Naive B cell (primary cell): ENCODE measurements at regions not wholly inside any gene's neighbourhood (a gene's known extent, or its start where the extent isn't known, plus 50 kb on each side); places are given as distances from the start of the nearest gene placed in this dataset.
A peak's percentile ranks its signal among the peaks of the same experiment; 100 is the strongest.
"Not testable (repeated sequence)": the region's sequence is repeated elsewhere in the genome, so short reads cannot be mapped to it uniquely, and the experiment has no call there.

Source experiments
- ATAC-seq, 2 donors: fragments of 150-1000 bp; cut with Tn5 transposase; 2 replicates each; pipeline ENCODE4 v1.10.0; 2021; ENCODE audit warnings: low read depth in 2 of 2, mild to moderate bottlenecking in 2 of 2, moderate library complexity in 2 of 2
- DNase-seq: peaks from one replicate; pipeline ENCODE4 v3.0.0; 2022
- H3K27ac Mint-ChIP-seq, 6 donors: one replicate each; pipeline ENCODE4 v1.8.0; 2020 to 2022; ENCODE audit warnings: mild to moderate bottlenecking in 6 of 6, mixed read lengths in 6 of 6, moderate library complexity in 5 of 6, inconsistent platforms in 2 of 6
- H3K27me3 Mint-ChIP-seq, 3 donors: one replicate each; pipeline ENCODE4 v1.8.0; 2021 to 2022; ENCODE audit warnings: mixed read lengths in 3 of 3, mild to moderate bottlenecking in 1 of 3
- H3K36me3 Mint-ChIP-seq, 2 donors: one replicate each; pipeline ENCODE4 v1.8.0; 2020 to 2022; ENCODE audit warnings: mixed read lengths in 2 of 2, inconsistent platforms in 1 of 2, mild to moderate bottlenecking in 1 of 2
- H3K4me1 Mint-ChIP-seq, 3 donors: one replicate each; pipeline ENCODE4 v1.8.0; 2020 to 2022; ENCODE audit warnings: mixed read lengths in 3 of 3, inconsistent platforms in 1 of 3, mild to moderate bottlenecking in 1 of 3, moderate library complexity in 1 of 3
- H3K4me3 Mint-ChIP-seq, 8 donors: one replicate each; pipeline ENCODE4 v1.8.0; 2020 to 2022; ENCODE audit warnings: mild to moderate bottlenecking in 8 of 8, mixed read lengths in 8 of 8, moderate library complexity in 8 of 8, inconsistent platforms in 2 of 8
- H3K9me3 Mint-ChIP-seq, 7 donors: one replicate each; pipeline ENCODE4 v1.8.0; 2020 to 2022; ENCODE audit warnings: mixed read lengths in 7 of 7, mild to moderate bottlenecking in 5 of 7, inconsistent platforms in 2 of 7, moderate library complexity in 1 of 7

- H3K27ac Mint-ChIP-seq, H3K4me1 Mint-ChIP-seq, DNase-seq, H3K27me3 Mint-ChIP-seq, H3K36me3 Mint-ChIP-seq, H3K4me3 Mint-ChIP-seq, ATAC-seq, H3K9me3 Mint-ChIP-seq: not testable (repeated sequence)
Observed at GRCh38 chr15:20104551-20104950, 437.0 kb downstream of the GOLGA6L6 start.

DNA sequence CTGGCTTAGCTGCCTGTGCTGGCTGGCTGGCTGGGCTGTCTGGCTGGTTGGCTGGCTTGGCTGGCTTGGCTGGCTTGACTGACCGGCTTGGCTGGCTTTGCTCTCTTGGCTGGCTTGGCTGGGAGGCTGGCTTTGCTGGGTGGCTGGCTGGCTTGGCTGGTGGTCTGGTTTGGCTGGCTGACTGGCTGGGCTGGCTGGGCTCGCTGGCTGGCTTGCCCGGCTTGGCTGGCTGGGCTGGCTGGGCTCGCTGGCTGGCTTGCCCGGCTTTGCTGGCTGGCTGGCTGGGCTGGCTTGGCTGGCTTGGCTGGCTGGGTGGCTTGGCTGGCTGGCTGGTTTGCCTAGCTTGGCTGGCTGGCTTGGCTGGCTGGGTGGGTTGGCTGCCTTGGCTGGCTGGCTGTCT lies 438.7 kb downstream of the GOLGA6L6 start:
- H3K9me3 Mint-ChIP-seq, H3K27me3 Mint-ChIP-seq, H3K27ac Mint-ChIP-seq, H3K4me3 Mint-ChIP-seq, H3K36me3 Mint-ChIP-seq, DNase-seq, ATAC-seq, H3K4me1 Mint-ChIP-seq: not testable (repeated sequence)

DNA sequence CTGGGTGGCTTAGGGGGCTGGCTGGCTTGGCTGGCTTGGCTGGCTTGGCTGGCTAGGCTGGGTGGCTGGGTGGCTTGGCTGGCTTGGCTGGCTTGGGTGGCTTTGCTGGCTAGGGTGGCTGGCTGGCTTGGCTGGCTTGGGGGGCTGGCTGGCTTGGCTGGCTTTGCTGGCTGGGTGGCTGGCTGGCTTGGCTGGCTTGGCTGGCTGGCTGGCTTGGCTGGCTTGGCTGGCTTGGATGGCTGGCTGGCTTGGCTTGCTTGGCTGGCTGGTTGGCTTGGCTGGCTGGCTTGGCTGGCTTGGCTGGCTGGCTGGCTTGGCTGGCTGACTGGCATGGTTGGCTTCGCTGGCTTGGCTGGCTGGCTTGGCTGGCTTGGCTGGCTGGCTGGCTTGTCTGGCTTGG lies 439.4 kb downstream of the GOLGA6L6 start:
- H3K27ac Mint-ChIP-seq, ATAC-seq, H3K27me3 Mint-ChIP-seq, H3K36me3 Mint-ChIP-seq, H3K9me3 Mint-ChIP-seq, DNase-seq, H3K4me1 Mint-ChIP-seq: not testable (repeated sequence)
- H3K4me3 Mint-ChIP-seq: peak overlapping the region in 1 of 8 donors; percentile 33

DNA sequence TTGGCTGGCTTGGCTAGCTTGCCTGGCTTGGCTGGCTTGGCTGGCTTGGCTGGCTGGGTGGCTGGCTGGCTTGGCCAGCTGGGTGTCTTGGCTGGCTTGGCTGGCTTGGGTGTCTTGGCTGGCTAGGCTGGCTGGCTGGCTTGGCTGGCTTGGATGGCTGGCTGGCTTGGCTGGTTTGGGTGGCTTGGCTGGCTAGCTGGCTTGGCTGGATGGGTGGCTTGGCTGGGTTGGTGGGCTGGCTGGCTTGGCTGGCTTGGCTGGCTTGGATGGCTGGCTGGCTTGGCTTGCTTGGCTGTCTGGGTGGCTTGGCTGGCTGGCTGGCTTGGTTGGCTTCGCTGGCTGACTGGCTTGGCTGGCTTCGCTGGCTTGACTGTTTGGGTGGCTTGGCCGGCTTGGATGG lies 440.3 kb downstream of the GOLGA6L6 start:
- H3K36me3 Mint-ChIP-seq, DNase-seq, ATAC-seq, H3K27ac Mint-ChIP-seq, H3K27me3 Mint-ChIP-seq, H3K9me3 Mint-ChIP-seq, H3K4me1 Mint-ChIP-seq, H3K4me3 Mint-ChIP-seq: not testable (repeated sequence)

GRCh38 chr15:20100604-20101270 lies 440.9 kb downstream of the GOLGA6L6 start:
- ATAC-seq: not testable (repeated sequence)

DNA sequence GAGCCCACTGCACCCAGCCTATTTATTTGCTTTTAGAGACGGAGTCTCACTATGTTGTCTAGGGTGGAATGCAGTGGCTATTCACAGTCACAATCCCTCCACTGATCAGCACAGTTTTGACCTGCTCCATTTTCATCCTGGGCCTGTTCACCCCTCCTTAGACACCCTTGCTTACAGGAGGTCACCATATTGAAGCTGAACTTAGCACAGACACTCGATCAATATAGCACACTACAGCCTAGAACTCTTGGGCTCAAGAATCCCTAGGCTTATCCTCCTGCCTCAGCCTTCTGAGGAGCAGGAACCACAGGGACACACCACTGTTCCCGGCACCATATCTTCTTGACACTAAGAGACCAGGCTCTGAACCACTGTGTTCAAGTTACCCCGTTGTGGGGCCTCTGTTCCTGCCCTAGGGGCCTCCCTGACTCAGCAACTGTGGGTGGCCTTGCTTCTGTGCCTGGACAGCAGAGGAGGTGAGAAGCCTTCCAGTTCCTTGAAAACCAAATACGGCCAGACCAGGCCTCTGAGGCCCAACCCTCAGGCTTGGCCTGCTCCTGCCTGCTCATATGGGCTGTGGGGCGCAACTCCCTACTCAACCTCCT lies 445.8 kb downstream of the GOLGA6L6 start:
- H3K27me3 Mint-ChIP-seq, H3K9me3 Mint-ChIP-seq, ATAC-seq, H3K4me3 Mint-ChIP-seq, H3K4me1 Mint-ChIP-seq, DNase-seq, H3K27ac Mint-ChIP-seq, H3K36me3 Mint-ChIP-seq: not testable (repeated sequence)

More at GRCh38 chr15:20100604-20101270, 440.9 kb downstream of the GOLGA6L6 start:
- DNase-seq, H3K9me3 Mint-ChIP-seq, H3K4me1 Mint-ChIP-seq, H3K36me3 Mint-ChIP-seq, H3K27me3 Mint-ChIP-seq, H3K27ac Mint-ChIP-seq, H3K4me3 Mint-ChIP-seq: not testable (repeated sequence)

- H3K27me3 Mint-ChIP-seq, ATAC-seq, DNase-seq, H3K36me3 Mint-ChIP-seq, H3K9me3 Mint-ChIP-seq, H3K27ac Mint-ChIP-seq, H3K4me1 Mint-ChIP-seq, H3K4me3 Mint-ChIP-seq: not testable (repeated sequence)
Observed at GRCh38 chr15:20089541-20089940, 452.1 kb downstream of the GOLGA6L6 start.

- not testable (repeated sequence) for H3K36me3 Mint-ChIP-seq, ATAC-seq, H3K4me1 Mint-ChIP-seq, H3K9me3 Mint-ChIP-seq, H3K27me3 Mint-ChIP-seq, DNase-seq, H3K4me3 Mint-ChIP-seq, H3K27ac Mint-ChIP-seq
Observed at GRCh38 chr15:20084026-20084425, 457.6 kb downstream of the GOLGA6L6 start.

DNA sequence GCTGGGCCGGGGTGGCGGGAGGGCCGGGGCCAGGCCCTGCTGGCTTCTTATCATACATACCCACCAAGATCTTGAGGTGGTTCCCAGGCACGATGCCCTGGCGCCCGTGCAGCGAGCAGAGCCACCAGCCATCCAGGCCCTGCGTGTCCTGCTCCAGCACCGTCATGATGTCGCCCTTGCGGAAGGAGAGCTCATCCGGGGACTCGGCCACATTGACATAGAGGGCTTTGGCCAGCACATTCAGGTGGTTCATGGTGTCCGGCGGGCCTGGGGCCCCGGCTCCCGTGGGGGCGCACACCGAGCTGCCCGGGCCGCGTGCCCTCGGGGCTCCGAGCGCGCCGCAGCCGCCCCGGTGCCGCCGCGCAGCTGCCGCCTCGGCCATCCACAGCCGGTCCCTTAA lies 467.5 kb downstream of the GOLGA6L6 start:
- not testable (repeated sequence) for H3K9me3 Mint-ChIP-seq, H3K27me3 Mint-ChIP-seq, H3K27ac Mint-ChIP-seq, H3K4me3 Mint-ChIP-seq, H3K36me3 Mint-ChIP-seq, DNase-seq, H3K4me1 Mint-ChIP-seq, ATAC-seq

DNA sequence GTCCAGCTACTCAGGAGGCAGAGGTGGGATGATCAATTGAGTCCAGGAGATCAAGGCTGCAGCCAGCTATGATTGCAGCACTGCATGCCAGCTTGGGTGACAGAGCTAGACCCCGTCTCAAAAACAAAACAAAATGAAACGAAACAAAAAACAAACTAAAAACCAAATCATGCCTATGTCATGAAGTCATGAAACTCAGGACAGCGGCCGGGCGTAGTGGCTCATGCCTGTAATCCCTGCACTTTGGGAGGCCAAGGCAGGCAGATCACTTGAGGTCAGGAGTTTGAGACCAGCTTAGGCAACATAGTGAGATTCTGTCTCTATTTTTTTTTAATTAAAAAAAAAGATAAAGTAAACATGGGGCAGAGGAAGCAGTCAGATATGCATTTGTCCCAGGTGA lies 472.6 kb downstream of the GOLGA6L6 start:
- H3K36me3 Mint-ChIP-seq, DNase-seq, ATAC-seq, H3K27me3 Mint-ChIP-seq, H3K9me3 Mint-ChIP-seq, H3K4me3 Mint-ChIP-seq, H3K4me1 Mint-ChIP-seq, H3K27ac Mint-ChIP-seq: not testable (repeated sequence)

GRCh38 chr15:20066173-20066572 lies 475.4 kb downstream of the GOLGA6L6 start:
- DNase-seq, ATAC-seq, H3K4me1 Mint-ChIP-seq, H3K36me3 Mint-ChIP-seq, H3K4me3 Mint-ChIP-seq, H3K9me3 Mint-ChIP-seq, H3K27me3 Mint-ChIP-seq, H3K27ac Mint-ChIP-seq: not testable (repeated sequence)

GRCh38 chr15:20065508-20065907 lies 476.1 kb downstream of the GOLGA6L6 start:
- ATAC-seq, H3K4me1 Mint-ChIP-seq, H3K27me3 Mint-ChIP-seq, DNase-seq, H3K9me3 Mint-ChIP-seq, H3K4me3 Mint-ChIP-seq, H3K36me3 Mint-ChIP-seq, H3K27ac Mint-ChIP-seq: not testable (repeated sequence)

GRCh38 chr15:20063167-20063566 lies 478.4 kb downstream of the GOLGA6L6 start:
- not testable (repeated sequence) for DNase-seq, H3K27me3 Mint-ChIP-seq, ATAC-seq, H3K36me3 Mint-ChIP-seq, H3K4me3 Mint-ChIP-seq, H3K27ac Mint-ChIP-seq, H3K4me1 Mint-ChIP-seq, H3K9me3 Mint-ChIP-seq

DNA sequence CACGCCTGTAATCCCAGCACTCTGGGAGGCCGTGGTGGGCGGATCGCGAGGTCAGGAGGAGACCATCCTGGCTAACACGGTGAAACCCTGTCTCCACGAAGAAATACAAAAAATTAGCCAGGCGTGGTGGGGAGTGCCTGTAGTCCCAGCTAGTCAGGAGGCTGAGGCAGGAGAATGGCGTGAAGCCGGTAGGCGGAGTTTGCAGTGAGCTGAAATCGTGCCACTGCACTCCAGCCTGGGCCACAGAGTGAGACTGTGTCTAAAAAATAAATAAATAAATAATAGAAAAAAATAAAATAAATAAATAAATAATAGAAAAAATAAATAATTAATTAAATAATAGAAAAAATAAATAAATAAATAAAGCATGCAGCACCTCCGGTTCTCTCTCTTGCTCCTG lies 480.8 kb downstream of the GOLGA6L6 start:
- not testable (repeated sequence) for H3K27ac Mint-ChIP-seq, H3K27me3 Mint-ChIP-seq, H3K4me1 Mint-ChIP-seq, ATAC-seq, H3K36me3 Mint-ChIP-seq, DNase-seq, H3K9me3 Mint-ChIP-seq, H3K4me3 Mint-ChIP-seq

DNA sequence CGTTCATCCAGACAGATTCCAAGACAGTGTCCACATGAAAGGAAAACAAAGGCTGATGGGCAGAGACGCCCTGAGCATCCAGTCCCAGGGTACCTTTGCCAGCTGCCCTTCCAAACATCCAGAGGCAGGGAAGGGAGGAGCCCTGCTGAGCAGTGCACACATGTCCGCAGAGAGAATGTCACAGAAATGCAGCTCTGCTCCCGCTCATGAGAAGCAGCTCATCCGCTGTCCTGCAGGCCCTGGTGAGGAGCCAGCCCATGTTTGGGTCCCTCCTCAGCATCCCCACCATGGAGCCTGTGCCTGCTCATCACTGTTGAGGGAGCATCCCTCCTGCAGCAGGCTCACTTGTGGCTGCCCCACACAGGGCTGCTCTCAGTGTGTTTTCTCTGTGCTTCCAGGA lies 484.7 kb downstream of the GOLGA6L6 start:
- not testable (repeated sequence) for H3K27me3 Mint-ChIP-seq, ATAC-seq, H3K27ac Mint-ChIP-seq

More for the DNA sequence above, 484.7 kb downstream of the GOLGA6L6 start:
- not testable (repeated sequence) for DNase-seq, H3K4me3 Mint-ChIP-seq, H3K4me1 Mint-ChIP-seq, H3K36me3 Mint-ChIP-seq
- H3K9me3 Mint-ChIP-seq: peaks cover 0 to 11% (median 3%) of the 10 kb centered on the region in 7 donors
